ENCODE measurements at regions not wholly inside any gene's neighbourhood (a gene's known extent, or its start where the extent isn't known, plus 50 kb on each side); places are given as distances from the start of the nearest gene placed in this dataset.

DNA sequence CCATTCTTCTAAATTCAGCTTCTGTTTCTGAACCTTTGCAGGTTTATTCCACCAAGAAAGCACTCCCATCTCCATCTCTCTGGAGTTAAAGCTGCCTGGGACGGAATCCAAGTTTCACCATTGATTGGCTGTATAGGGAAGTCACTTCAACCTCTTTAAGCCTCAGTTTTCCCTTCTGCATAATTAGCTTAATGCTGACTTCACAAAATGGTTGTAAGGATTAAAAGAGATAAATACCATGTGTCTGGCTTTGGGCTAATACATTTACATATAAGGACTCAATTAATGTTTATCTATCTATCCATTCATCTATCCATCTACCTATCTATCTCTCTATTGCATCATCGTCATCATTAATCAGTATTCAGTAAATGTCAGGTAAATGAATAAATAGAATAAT, 629.6 kb upstream of the MGMT start:
- ChIA-PET POLR2A (no interaction called here), CTCF (no interaction called here)
- Histone ChIP-seq H3K27ac (ENCODE audit: insufficient read depth, low read depth, low read length) (no peak overlapping the region), H4K20me1 (replicated peaks; ENCODE audit: control insufficient read depth, extremely low read depth, insufficient read depth, low read length) (no peaks in the 10 kb centered on the region), H3K27me3 (ENCODE audit: control insufficient read depth in 2 of 2, insufficient read depth in 2 of 2, low read length in 2 of 2) (no peaks in the 10 kb centered on the region), H2AFZ (ENCODE audit: low read depth, low read length) (no peak overlapping the region), H3K79me2 (ENCODE audit: control insufficient read depth, insufficient read depth, low read length) (no peaks in the 10 kb centered on the region), H3K36me3 (ENCODE audit: control insufficient read depth in 2 of 2, extremely low read depth in 1 of 2, insufficient read depth in 2 of 2, low read length in 2 of 2) (no peaks in the 10 kb centered on the region), H3K4me3 (replicated peaks in 1 of 3; ENCODE audit: insufficient read depth in 1 of 3, low read depth in 1 of 3, low read length in 3 of 3) (no peak overlapping the region), H3K9me3 (replicated peaks; ENCODE audit: control insufficient read depth, insufficient read depth, low read length) (no peaks in the 10 kb centered on the region), H3K4me2 (ENCODE audit: insufficient read depth, low read length) (no peak overlapping the region), H3K9me1 (replicated peaks; ENCODE audit: control insufficient read depth, extremely low read depth, insufficient read depth, low read length) (no peaks in the 10 kb centered on the region), H3K4me1 (ENCODE audit: control insufficient read depth, extremely low read depth, insufficient read depth, low read length) (no peaks in the 10 kb centered on the region), H3K9ac (replicated peaks; ENCODE audit: extremely low read depth, insufficient read depth, low read length) (no peak overlapping the region)
- TF ChIP-seq POLR2A (IDR thresholded peaks at IDR 0.05; ENCODE audit: low read depth, low read length) (no peak), EZH2 (IDR thresholded peaks at IDR 0.05; ENCODE audit: borderline replicate concordance, low read depth, low read length, severe bottlenecking) (no peak), MYC (IDR thresholded peaks at IDR 0.05; ENCODE audit: low read depth, low read length) (no peak), GATA2 (IDR thresholded peaks at IDR 0.05; ENCODE audit: insufficient read depth, insufficient read length, low read depth, low read length) (no peak), FOS (IDR thresholded peaks at IDR 0.05; ENCODE audit: borderline replicate concordance, insufficient read depth, low read length) (no peak), POLR2AphosphoS5 (IDR thresholded peaks at IDR 0.05; ENCODE audit: insufficient read depth, low read depth, low read length) (no peak), JUN (IDR thresholded peaks at IDR 0.05; ENCODE audit: borderline replicate concordance, insufficient read depth, insufficient read length, low read depth) (no peak)
- TF ChIP-seq, protein P1, sequence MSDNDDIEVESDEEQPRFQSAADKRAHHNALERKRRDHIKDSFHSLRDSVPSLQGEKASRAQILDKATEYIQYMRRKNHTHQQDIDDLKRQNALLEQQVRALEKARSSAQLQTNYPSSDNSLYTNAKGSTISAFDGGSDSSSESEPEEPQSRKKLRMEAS (IDR thresholded peaks at IDR 0.05; ENCODE audit: insufficient read depth, insufficient read length) = no peak
- TF ChIP-seq, protein P2, sequence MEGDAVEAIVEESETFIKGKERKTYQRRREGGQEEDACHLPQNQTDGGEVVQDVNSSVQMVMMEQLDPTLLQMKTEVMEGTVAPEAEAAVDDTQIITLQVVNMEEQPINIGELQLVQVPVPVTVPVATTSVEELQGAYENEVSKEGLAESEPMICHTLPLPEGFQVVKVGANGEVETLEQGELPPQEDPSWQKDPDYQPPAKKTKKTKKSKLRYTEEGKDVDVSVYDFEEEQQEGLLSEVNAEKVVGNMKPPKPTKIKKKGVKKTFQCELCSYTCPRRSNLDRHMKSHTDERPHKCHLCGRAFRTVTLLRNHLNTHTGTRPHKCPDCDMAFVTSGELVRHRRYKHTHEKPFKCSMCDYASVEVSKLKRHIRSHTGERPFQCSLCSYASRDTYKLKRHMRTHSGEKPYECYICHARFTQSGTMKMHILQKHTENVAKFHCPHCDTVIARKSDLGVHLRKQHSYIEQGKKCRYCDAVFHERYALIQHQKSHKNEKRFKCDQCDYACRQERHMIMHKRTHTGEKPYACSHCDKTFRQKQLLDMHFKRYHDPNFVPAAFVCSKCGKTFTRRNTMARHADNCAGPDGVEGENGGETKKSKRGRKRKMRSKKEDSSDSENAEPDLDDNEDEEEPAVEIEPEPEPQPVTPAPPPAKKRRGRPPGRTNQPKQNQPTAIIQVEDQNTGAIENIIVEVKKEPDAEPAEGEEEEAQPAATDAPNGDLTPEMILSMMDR (IDR thresholded peaks at IDR 0.05; ENCODE audit: extremely low read depth in 1 of 2, insufficient read depth in 1 of 2, low read depth in 1 of 2, low read length in 2 of 2) = no peak
- FAIRE-seq = no peak
- no TSS peak for BruUV-seq (replicated peaks)
- dilution Hi-C loops (cut with MboI; ENCODE audit: extremely low pct_ligation_motif_present, low sequenced_read_pairs) (no loop called here), intact Hi-C loops (cut with micrococcal nuclease) (no loop called here)
- no peak for DNase-seq (ENCODE audit: low read depth, low spot score)
